Heart left ventricle (tissue), 13 donors: ENCODE measurements at regions not wholly inside any gene's neighbourhood (a gene's known extent, or its start where the extent isn't known, plus 50 kb on each side); places are given as distances from the start of the nearest gene placed in this dataset.

Experiments
- CTCF ChIP-seq, 12 donors: fragments of 200-600 bp; sonication (generic) in 4 of 12; IDR thresholded peaks; one replicate each; pipeline versions ENCODE4 v1.5.0 to v1.8.0; 2018 to 2022; ENCODE audit warnings: antibody characterized with exemption in 12 of 12, mild to moderate bottlenecking in 5 of 12
- POLR2A ChIP-seq, 2 donors: fragments of 450-650 bp; IDR thresholded peaks; one replicate each; pipeline ENCODE4 v1.6.1; 2017; ENCODE audit warnings: antibody characterized with exemption in 2 of 2, mild to moderate bottlenecking in 2 of 2, moderate library complexity in 2 of 2
- donor health status: ischemic (EF 13 %, LVEDD 7.1; RV severe dilation, severe dysfunction).
- donor health status: DM: no; HTN: yes; CAD: no.
- donor health status: DM: no; HTN: no; CAD: no.
- donor health status: ischemic (EF 25% LVEDD 6.9; RV normal size, moderate dysfunction).
- donor health status: ischemic (EF 25% LVEDD 5.7; RV mildly dilated, moderate dysfunction).
- donor health status: ischemic (EF 35%, LVEDD 5.7; RV mildly dilated, moderate dysfunction).
- donor health status: nonischemic (EF 11% LVEDD 7.7; RV severe dilation, severe dysfunction).
- donor health status: DM: yes; HTN: yes; CAD: no.
- donor health status: PGD.
- donor health status: ischemic (EF 29% LVEDD 5.4; RV normal size, mild dysfunction).
- donor health status: nonischemic (EF 23%, LVEDD 6.1; RV moderate dilation, normal function).

DNA sequence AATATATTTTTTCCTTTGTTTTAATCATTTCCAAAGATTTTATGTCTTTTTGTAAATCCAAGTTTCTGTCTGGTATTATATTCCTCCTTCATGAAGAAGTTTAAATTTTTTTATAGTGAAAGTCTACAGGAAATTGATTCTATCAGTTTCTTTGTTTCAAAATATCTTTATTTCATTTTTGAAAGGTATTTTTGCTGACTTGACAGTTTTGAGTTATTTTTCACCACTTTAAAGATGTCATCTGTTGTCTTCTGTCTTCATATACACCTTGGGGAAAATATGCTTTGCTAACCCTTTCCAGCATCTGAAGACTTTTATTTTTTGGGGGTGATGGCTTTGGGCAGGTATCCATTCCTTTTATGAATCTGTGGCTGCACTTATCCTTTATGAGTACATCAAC, 164.4 kb upstream of the EPHA5 start:
- no peak for TF ChIP-seq CTCF (IDR thresholded peaks at IDR 0.05)
- no peak for TF ChIP-seq POLR2A (IDR thresholded peaks at IDR 0.05)
